ENCODE measurements at regions not wholly inside any gene's neighbourhood (a gene's known extent, or its start where the extent isn't known, plus 50 kb on each side); places are given as distances from the start of the nearest gene placed in this dataset.

DNA sequence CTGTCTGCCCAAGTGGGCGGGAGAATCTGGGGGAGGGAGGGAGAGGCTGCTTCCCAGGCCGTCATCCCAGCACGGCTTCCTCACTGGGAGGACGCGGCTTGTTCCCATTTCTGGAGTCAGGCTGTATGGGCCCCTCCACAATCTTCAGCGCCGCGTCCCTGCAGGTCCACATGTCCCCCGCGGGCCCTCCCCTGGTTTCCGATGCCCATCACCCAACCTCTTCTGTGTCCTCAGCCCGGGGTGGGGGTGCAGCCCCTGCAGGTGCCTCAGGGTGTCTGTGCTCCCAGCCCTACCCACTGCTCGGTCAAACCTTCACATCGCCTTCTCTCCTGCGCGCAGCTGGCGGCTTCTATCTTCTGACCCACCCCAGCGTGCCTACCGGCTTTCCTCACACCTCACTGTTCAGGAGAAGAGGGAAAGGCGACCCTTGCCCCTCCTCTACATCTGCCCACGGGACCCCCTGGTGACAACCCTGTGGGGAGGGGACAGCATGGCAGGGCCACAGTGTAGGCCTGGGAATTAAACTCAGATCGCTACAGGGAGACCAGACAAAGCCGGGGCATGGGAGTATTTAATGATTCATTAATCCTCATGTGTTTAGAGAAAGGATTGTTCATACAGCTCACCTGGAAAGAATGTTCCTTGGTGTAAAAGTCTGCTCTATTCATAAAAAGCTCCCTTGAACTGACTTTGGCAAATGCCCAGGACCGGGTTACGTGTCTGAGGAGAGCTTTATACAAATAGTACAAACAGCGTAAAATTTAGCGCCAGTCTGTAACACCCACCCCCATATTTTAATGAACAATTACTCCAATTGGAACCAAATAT lies 145.1 kb downstream of the IRX1 start:
- no peaks in the 10 kb centered on the region for H3F3A ChIP-seq (replicated peaks; ENCODE audit: low read depth)
- no peak overlapping the region for H3K4me3 Mint-ChIP-seq
- H3K27ac ChIP-seq (ENCODE audit: low read depth) = no peak overlapping the region
- H4K20me1 ChIP-seq (replicated peaks; ENCODE audit: insufficient read depth) = no peaks in the 10 kb centered on the region
- H3K4me1 ChIP-seq (ENCODE audit: insufficient read depth) = no peaks in the 10 kb centered on the region
- no peaks in the 10 kb centered on the region for H3K27me3 Mint-ChIP-seq (ENCODE audit: insufficient read depth, low read depth, poor library complexity)
- no peaks in the 10 kb centered on the region for H3K9me3 Mint-ChIP-seq
- H3K27me3 ChIP-seq (ENCODE audit: insufficient read depth) = no peaks in the 10 kb centered on the region
- H3K4me2 ChIP-seq = no peak overlapping the region
- H3K4me1 Mint-ChIP-seq = peaks cover 6% of the 10 kb centered on the region; the same call in 2 of the 3 replicates
- H2AFZ ChIP-seq = no peak overlapping the region
- DNase-seq (ENCODE audit: low spot score) (no peak), ATAC-seq (no peak)
- no peaks in the 10 kb centered on the region; the same call in 2 of the 3 replicates for H3K36me3 Mint-ChIP-seq (ENCODE audit: low read depth)
- H3K36me3 ChIP-seq (ENCODE audit: insufficient read depth) = no peaks in the 10 kb centered on the region
- no peak overlapping the region for H3K4me3 ChIP-seq
- H3K79me2 ChIP-seq (replicated peaks; ENCODE audit: insufficient read depth) = no peaks in the 10 kb centered on the region
- TF ChIP-seq POLR2AphosphoS5 (IDR thresholded peaks at IDR 0.05; ENCODE audit: low read depth) = no peak
- TF ChIP-seq, protein P1, sequence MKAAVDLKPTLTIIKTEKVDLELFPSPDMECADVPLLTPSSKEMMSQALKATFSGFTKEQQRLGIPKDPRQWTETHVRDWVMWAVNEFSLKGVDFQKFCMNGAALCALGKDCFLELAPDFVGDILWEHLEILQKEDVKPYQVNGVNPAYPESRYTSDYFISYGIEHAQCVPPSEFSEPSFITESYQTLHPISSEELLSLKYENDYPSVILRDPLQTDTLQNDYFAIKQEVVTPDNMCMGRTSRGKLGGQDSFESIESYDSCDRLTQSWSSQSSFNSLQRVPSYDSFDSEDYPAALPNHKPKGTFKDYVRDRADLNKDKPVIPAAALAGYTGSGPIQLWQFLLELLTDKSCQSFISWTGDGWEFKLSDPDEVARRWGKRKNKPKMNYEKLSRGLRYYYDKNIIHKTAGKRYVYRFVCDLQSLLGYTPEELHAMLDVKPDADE (IDR thresholded peaks at IDR 0.05) = no peak
- TF ChIP-seq JUNB (IDR thresholded peaks at IDR 0.05; ENCODE audit: unreplicated experiment) = no peak
- no peak for TF ChIP-seq EZH2 (IDR thresholded peaks at IDR 0.05; ENCODE audit: low read depth, unreplicated experiment)
- no peak for TF ChIP-seq STAT1 (IDR thresholded peaks at IDR 0.05; ENCODE audit: unreplicated experiment)
- no peak for TF ChIP-seq ZNF331 (CRISPR knock-in tag; IDR thresholded peaks at IDR 0.05; ENCODE audit: low read depth)
- TF ChIP-seq EZH2phosphoT487 (IDR thresholded peaks at IDR 0.05; ENCODE audit: unreplicated experiment) = no peak
- TF ChIP-seq ZNF114 (CRISPR knock-in tag; IDR thresholded peaks at IDR 0.05) = no peak
- TF ChIP-seq, protein P2, sequence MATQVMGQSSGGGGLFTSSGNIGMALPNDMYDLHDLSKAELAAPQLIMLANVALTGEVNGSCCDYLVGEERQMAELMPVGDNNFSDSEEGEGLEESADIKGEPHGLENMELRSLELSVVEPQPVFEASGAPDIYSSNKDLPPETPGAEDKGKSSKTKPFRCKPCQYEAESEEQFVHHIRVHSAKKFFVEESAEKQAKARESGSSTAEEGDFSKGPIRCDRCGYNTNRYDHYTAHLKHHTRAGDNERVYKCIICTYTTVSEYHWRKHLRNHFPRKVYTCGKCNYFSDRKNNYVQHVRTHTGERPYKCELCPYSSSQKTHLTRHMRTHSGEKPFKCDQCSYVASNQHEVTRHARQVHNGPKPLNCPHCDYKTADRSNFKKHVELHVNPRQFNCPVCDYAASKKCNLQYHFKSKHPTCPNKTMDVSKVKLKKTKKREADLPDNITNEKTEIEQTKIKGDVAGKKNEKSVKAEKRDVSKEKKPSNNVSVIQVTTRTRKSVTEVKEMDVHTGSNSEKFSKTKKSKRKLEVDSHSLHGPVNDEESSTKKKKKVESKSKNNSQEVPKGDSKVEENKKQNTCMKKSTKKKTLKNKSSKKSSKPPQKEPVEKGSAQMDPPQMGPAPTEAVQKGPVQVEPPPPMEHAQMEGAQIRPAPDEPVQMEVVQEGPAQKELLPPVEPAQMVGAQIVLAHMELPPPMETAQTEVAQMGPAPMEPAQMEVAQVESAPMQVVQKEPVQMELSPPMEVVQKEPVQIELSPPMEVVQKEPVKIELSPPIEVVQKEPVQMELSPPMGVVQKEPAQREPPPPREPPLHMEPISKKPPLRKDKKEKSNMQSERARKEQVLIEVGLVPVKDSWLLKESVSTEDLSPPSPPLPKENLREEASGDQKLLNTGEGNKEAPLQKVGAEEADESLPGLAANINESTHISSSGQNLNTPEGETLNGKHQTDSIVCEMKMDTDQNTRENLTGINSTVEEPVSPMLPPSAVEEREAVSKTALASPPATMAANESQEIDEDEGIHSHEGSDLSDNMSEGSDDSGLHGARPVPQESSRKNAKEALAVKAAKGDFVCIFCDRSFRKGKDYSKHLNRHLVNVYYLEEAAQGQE (IDR thresholded peaks at IDR 0.05; ENCODE audit: unreplicated experiment) = no peak
- TF ChIP-seq, protein P3, sequence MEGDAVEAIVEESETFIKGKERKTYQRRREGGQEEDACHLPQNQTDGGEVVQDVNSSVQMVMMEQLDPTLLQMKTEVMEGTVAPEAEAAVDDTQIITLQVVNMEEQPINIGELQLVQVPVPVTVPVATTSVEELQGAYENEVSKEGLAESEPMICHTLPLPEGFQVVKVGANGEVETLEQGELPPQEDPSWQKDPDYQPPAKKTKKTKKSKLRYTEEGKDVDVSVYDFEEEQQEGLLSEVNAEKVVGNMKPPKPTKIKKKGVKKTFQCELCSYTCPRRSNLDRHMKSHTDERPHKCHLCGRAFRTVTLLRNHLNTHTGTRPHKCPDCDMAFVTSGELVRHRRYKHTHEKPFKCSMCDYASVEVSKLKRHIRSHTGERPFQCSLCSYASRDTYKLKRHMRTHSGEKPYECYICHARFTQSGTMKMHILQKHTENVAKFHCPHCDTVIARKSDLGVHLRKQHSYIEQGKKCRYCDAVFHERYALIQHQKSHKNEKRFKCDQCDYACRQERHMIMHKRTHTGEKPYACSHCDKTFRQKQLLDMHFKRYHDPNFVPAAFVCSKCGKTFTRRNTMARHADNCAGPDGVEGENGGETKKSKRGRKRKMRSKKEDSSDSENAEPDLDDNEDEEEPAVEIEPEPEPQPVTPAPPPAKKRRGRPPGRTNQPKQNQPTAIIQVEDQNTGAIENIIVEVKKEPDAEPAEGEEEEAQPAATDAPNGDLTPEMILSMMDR (conservative IDR thresholded peaks at IDR 0.05; ENCODE audit: low read depth in 2 of 2) = no peak
- no peak overlapping the region for H3K27ac Mint-ChIP-seq
- 0 out of 2 replicates have a peak, but pooled peaks cover 6% of the 10 kb centered on the region for H3K9me2 ChIP-seq (ENCODE audit: insufficient read depth)

All from GM23338 (cell line).